Smooth muscle cell (in vitro differentiated cells): ENCODE measurements at regions not wholly inside any gene's neighbourhood (a gene's known extent, or its start where the extent isn't known, plus 50 kb on each side); places are given as distances from the start of the nearest gene placed in this dataset.

Source experiments
- DNase-seq: peaks from one replicate; lab custom pipeline; 2025; ENCODE audit not compliant: unreplicated experiment; lab: John Stamatoyannopoulos, UW
- H2AFZ ChIP-seq: fragments of 200-600 bp; sonication (generic); 2 replicates; pipeline ENCODE4 v1.6.0; 2016; ENCODE audit warnings: antibody characterized with exemption, low read depth, mild to moderate bottlenecking
- H3F3A ChIP-seq: fragments of 200-600 bp; sonication (generic); 2 replicates; pipeline ENCODE4 v1.6.0; 2017; ENCODE audit warnings: antibody characterized with exemption, low read depth
- H3K27ac ChIP-seq: fragments of 200-600 bp; sonication (generic); 2 replicates; pipeline ENCODE4 v1.5.1; 2016; ENCODE audit warnings: low read depth, mild to moderate bottlenecking
- H3K27me3 ChIP-seq: fragments of 200-600 bp; sonication (generic); 2 replicates; pipeline ENCODE4 v1.6.1; 2016; ENCODE audit warnings: low read depth, mild to moderate bottlenecking
- H3K36me3 ChIP-seq: fragments of 200-600 bp; sonication (generic); 2 replicates; pipeline ENCODE4 v1.5.1; 2016; ENCODE audit warnings: low read depth
- H3K4me1 ChIP-seq: fragments of 200-600 bp; sonication (generic); 2 replicates; pipeline ENCODE4 v1.5.1; 2016; ENCODE audit warnings: low read depth
- H3K4me2 ChIP-seq: fragments of 200-600 bp; sonication (generic); 2 replicates; pipeline ENCODE4 v1.6.0; 2016; ENCODE audit warnings: mild to moderate bottlenecking
- H3K4me3 ChIP-seq: fragments of 200-600 bp; sonication (generic); 2 replicates; pipeline ENCODE4 v1.5.1; 2016; ENCODE audit warnings: mild to moderate bottlenecking
- H3K79me2 ChIP-seq: fragments of 200-600 bp; sonication (generic); 2 replicates; pipeline ENCODE4 v1.6.0; 2016; ENCODE audit warnings: low read depth, mild to moderate bottlenecking
- H3K9ac ChIP-seq: fragments of 200-600 bp; sonication (generic); 2 replicates; pipeline ENCODE4 v1.6.0; 2016; ENCODE audit warnings: low read depth
- H3K9me3 ChIP-seq: fragments of 200-600 bp; sonication (generic); replicated peaks from 2 replicates; pipeline ENCODE4 v1.5.1; 2016; ENCODE audit warnings: low read depth
- H4K20me1 ChIP-seq: fragments of 200-600 bp; sonication (generic); 2 replicates; pipeline ENCODE4 v1.6.0; 2016; ENCODE audit warnings: low read depth
- WGBS: methylation state at CpG from one replicate; pipeline ENCODE4 v1.1.7; 2016; ENCODE audit warnings: low lambda C conversion rate; 5-methylcytosine and 5-hydroxymethylcytosine counted together
- TF ChIP-seq, protein P1 (sequence below): fragments of 200-600 bp; sonication (generic); IDR thresholded peaks from 2 replicates; pipeline ENCODE4 v1.5.1; 2017; ENCODE audit warnings: borderline replicate concordance, mild to moderate bottlenecking, antibody characterized with exemption; ENCODE audit not compliant: insufficient read depth, poor library complexity, severe bottlenecking

DNA sequence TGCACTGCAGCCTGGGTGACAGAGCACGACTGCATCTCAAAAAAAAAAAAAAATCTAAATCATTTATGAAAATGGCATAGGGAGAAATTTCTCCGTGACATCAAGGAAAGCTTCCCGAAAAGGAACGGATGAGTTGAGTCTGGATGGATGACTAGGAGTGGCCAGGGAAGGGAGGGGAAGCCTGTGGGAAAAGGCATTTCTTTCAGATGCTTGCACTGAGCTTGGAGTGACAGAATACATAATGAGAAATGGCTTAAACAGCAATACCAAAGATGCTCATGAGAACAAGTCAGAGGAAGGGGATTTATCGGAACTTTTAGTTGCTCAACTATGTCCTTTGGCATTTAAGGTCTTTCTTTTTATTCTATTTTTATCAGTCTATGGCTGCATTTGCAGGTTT lies 1369.2 kb upstream of the TMEM132C start:
- H3K9me3 ChIP-seq: no peaks in the 10 kb centered on the region
- WGBS: 78% methylated on average over 5 of the region's 5 CpGs
- TF ChIP-seq, protein P1, sequence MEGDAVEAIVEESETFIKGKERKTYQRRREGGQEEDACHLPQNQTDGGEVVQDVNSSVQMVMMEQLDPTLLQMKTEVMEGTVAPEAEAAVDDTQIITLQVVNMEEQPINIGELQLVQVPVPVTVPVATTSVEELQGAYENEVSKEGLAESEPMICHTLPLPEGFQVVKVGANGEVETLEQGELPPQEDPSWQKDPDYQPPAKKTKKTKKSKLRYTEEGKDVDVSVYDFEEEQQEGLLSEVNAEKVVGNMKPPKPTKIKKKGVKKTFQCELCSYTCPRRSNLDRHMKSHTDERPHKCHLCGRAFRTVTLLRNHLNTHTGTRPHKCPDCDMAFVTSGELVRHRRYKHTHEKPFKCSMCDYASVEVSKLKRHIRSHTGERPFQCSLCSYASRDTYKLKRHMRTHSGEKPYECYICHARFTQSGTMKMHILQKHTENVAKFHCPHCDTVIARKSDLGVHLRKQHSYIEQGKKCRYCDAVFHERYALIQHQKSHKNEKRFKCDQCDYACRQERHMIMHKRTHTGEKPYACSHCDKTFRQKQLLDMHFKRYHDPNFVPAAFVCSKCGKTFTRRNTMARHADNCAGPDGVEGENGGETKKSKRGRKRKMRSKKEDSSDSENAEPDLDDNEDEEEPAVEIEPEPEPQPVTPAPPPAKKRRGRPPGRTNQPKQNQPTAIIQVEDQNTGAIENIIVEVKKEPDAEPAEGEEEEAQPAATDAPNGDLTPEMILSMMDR: no peak
- no peaks in the 10 kb centered on the region for H3K4me1 ChIP-seq
- no peaks in the 10 kb centered on the region for H3K36me3 ChIP-seq
- H2AFZ ChIP-seq: no peak overlapping the region
- no peaks in the 10 kb centered on the region for H4K20me1 ChIP-seq
- H3F3A ChIP-seq: no peaks in the 10 kb centered on the region
- DNase-seq: no peak
- H3K27me3 ChIP-seq: no peaks in the 10 kb centered on the region
- no peak overlapping the region for H3K4me2 ChIP-seq
- no peaks in the 10 kb centered on the region for H3K79me2 ChIP-seq
- no peak overlapping the region for H3K4me3 ChIP-seq
- no peak overlapping the region for H3K9ac ChIP-seq
- H3K27ac ChIP-seq: no peak overlapping the region

DNA sequence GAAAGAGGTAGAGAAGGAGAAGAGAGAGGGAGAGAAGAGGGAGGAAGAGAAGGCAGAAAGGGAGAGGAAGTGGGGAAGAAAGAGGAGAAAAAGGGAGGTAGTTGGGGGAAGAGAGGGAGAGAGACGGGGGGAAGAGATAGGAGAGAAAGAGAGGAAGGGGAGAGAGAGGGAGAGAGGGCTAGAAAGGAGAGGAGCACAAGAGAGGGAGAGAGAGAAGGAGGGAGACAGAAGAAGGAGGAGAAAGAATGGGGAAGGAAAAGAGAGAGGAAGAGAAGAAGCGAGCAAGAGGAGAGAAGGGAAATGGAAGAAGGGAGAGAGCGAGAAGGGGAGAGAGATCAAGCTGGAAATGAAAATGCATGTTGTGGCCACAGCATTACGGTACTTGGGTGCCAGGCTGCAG lies 1368.4 kb upstream of the TMEM132C start:
- Histone ChIP-seq H3K9me3 (no peaks in the 10 kb centered on the region), H3K36me3 (no peaks in the 10 kb centered on the region), H3K4me3 (no peak overlapping the region), H3K4me2 (no peak overlapping the region), H3K79me2 (no peaks in the 10 kb centered on the region), H4K20me1 (no peaks in the 10 kb centered on the region), H3K27ac (no peak overlapping the region), H3K4me1 (no peaks in the 10 kb centered on the region), H3K9ac (no peak overlapping the region), H3K27me3 (no peaks in the 10 kb centered on the region), H2AFZ (no peak overlapping the region), H3F3A (no peaks in the 10 kb centered on the region)
- no peak for DNase-seq
- TF ChIP-seq, protein P1: no peak
- 73% methylated on average over 4 of the region's 4 CpGs for whole genome bisulfite sequencing

DNA sequence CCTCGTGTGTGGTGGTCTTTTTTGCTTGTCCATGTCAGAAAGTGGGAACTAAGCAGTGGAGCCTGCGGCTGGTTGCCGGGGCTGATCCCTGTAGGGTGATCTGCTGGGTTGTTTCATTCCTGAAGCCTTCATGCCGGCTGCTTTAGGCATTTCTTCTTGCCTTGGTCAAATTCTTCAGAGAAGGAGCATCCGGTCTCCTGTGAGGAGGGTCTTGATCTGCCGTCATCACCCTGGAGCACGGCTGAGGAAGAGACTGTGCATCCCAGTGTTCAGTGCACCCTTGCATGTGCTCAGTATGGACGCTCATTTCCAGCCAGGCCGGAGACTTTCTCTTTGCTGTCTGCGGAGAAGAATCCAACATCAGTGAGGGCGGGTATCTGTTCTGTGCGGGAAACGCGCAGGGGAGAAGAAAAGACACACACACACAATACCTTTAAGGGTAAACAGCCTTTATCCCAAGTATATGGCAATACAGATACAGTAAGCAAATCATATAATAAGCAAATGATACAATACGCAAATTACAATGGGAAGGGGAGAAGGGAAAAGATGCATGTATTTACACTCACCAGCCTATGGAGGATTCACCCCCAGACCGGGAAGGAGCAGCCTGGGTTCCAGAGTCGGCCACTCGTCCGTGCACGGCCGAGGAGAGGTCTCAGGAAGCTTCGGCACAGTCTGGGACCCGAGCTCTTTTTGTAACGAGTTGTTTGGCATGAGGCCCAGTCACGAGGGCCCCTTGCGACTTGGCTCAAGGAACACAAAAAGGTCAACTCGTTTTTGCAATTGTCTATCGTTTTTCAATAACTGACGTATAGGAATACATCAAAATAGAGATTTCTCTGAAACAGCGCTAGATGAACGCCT lies 1366.8 kb upstream of the TMEM132C start:
- WGBS: 88% methylated on average over 31 of the region's 31 CpGs
- Histone ChIP-seq H3F3A (no peaks in the 10 kb centered on the region), H3K4me2 (no peak overlapping the region), H3K36me3 (no peaks in the 10 kb centered on the region), H3K9ac (no peak overlapping the region), H3K4me3 (no peak overlapping the region), H4K20me1 (no peaks in the 10 kb centered on the region), H3K27ac (no peak overlapping the region), H3K79me2 (no peaks in the 10 kb centered on the region), H2AFZ (no peak overlapping the region), H3K4me1 (no peaks in the 10 kb centered on the region), H3K27me3 (no peaks in the 10 kb centered on the region), H3K9me3 (no peaks in the 10 kb centered on the region)
- TF ChIP-seq, protein P1: no peak
- DNase-seq: no peak
